Bronchial epithelial cell (primary cell): ENCODE measurements at regions not wholly inside any gene's neighbourhood (a gene's known extent, or its start where the extent isn't known, plus 50 kb on each side); places are given as distances from the start of the nearest gene placed in this dataset.

Experiments used
- DNase-seq: peaks from one replicate; pipeline ENCODE4 v3.0.0-alpha.2; 2010; ENCODE audit warnings: low read depth
- FAIRE-seq: peaks from 2 replicates; lab custom pipeline; 2011; peaks lifted over from hg19 to GRCh38; lab: Jason Lieb, UNC
- H3K27me3 ChIP-seq: 2 replicates; pipeline ENCODE4 v1.5.1; 2011; ENCODE audit warnings: low read length; ENCODE audit not compliant: control insufficient read depth, insufficient read depth
- H3K36me3 ChIP-seq: 2 replicates; pipeline ENCODE4 v1.5.1; 2011; ENCODE audit warnings: low read length; ENCODE audit not compliant: control insufficient read depth, insufficient read depth
- H3K4me3 ChIP-seq: 2 replicates; pipeline ENCODE4 v1.5.1; 2011; ENCODE audit warnings: mild to moderate bottlenecking, low read depth, low read length, control low read depth
- CTCF ChIP-seq: IDR thresholded peaks from 2 replicates; pipeline ENCODE4 v1.5.1; 2011; ENCODE audit warnings: mild to moderate bottlenecking, moderate library complexity, low read length, control low read depth, inconsistent platforms; ENCODE audit not compliant: insufficient read depth, severe bottlenecking

DNA sequence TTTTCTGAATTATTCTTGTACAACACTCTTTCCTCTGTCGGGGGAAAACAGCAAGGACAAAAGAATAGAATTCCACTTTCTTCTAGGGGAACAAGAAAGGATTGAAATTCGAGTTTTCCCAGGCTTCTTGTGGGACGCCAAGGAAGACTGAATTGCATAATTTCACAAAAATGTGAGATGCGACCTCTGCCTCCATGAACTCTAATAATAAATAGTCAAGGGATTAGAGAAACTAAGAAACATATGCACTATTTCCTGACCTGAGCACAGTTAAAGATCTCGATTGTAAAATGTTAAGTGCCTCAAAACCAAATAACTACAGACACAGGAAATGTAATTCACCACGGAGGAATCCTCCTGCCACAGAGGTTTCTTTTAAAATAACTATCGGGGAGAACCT is 117.3 kb upstream of the MARK1 start:
- Histone ChIP-seq H3K27me3 (no peaks in the 10 kb centered on the region), H3K36me3 (no peaks in the 10 kb centered on the region), H3K4me3 (no peak overlapping the region)
- FAIRE-seq (no peak), DNase-seq (no peak)
- TF ChIP-seq CTCF = no peak

DNA sequence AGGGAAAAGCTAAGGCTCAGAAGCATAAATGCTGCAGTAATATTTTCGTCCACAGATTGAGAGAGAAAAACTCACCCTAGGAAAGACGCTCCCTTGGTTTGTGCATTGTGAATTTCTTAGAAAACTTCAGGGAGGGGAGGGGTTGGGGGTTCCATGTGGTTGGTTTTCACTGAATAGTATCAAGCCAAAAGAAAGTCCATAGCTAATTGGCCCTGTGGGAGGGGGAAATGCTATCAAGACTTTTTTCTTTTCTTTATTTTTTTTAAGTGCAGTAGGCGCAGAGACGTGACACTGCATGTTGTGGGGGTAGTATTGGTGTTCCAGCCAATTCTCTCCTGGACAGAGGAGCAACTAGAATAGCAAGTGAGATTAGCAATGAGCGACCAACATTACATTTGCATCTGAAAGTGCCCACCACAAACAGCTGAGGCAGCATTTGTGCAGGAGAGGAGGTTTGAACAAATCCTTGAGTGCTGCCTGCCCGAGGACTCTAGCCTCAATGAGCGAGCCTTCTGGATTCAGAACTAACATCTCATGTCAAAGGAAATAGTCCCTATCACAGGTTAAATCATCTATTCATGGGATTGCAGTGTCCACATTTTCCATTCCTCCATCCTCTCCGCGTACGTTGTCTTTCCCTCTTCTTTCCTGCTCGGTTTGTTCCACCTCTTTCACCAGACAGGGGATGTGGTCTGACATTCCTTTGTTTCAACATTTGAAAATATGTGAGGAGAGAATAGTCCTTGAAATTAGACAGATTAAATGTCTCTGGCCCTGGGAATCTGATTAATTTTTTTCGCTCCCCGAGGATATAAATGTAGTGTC is 118.0 kb upstream of the MARK1 start:
- FAIRE-seq (no peak), DNase-seq (no peak)
- Histone ChIP-seq H3K36me3 (no peaks in the 10 kb centered on the region), H3K4me3 (no peak overlapping the region), H3K27me3 (no peaks in the 10 kb centered on the region)
- no peak for TF ChIP-seq CTCF

DNA sequence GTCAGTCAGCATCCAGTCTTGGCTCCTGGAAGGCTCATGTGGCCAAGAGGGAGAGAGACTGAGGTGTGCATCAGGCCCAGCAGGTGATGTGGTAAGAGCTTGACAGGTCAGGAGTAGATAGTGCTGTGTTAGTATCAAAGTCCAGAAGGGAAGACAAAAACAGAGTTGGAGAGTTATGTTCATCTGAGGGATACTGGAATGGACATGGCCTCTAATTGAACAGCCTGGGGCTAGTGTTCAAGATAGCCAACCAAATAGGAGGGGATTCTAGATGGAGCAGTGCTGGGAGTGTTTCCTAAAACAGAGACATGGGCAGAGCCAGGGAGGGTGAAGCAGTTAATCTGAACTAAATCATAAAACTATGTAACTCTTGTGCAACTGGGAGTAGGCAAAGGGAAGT is 120.7 kb upstream of the MARK1 start:
- Histone ChIP-seq H3K36me3 (no peaks in the 10 kb centered on the region), H3K27me3 (no peaks in the 10 kb centered on the region), H3K4me3 (no peak overlapping the region)
- no peak for FAIRE-seq
- TF ChIP-seq CTCF = no peak
- no peak for DNase-seq

- H3K36me3 ChIP-seq = no peaks in the 10 kb centered on the region
- no peak for FAIRE-seq
- H3K27me3 ChIP-seq = no peaks in the 10 kb centered on the region
- H3K4me3 ChIP-seq = no peak overlapping the region
- no peak for TF ChIP-seq CTCF
- no peak for DNase-seq
These were observed 126.0 kb upstream of the RAB3GAP2 start for GRCh38 chr1:220398238-220398637.

GRCh38 chr1:220391491-220391890 is 119.2 kb upstream of the RAB3GAP2 start:
- no peak for FAIRE-seq
- no peaks in the 10 kb centered on the region for H3K27me3 ChIP-seq
- DNase-seq = peak; percentile 38
- TF ChIP-seq CTCF = no peak
- H3K4me3 ChIP-seq = no peak overlapping the region
- H3K36me3 ChIP-seq = no peaks in the 10 kb centered on the region

DNA sequence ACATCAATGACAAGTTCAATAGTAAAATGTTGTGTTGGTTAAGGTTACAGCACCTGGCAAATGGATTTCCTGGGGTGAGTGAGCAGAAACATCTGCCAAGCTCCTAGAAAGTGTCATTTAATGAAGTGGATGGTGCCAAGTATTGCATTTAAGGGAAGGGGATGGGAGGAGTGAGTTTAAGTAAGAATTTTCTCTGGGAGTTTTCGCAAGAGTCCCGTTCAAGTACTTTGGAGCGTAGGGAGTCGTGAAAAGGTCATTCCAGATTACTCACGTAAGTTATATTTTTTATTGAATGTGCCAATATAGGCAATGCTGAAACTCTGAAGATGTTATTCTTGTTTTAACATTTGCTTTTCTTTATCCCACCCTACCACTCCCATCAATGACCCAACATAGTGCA is 117.4 kb upstream of the RAB3GAP2 start:
- DNase-seq (no peak), FAIRE-seq (no peak)
- H3K27me3 ChIP-seq = no peaks in the 10 kb centered on the region
- no peaks in the 10 kb centered on the region for H3K36me3 ChIP-seq
- H3K4me3 ChIP-seq = no peak overlapping the region
- no peak for TF ChIP-seq CTCF
